CD4-positive, alpha-beta T cell treated with Interleukin-2 at 100 ng/mL for 4 hours (primary cell): ENCODE measurements at regions not wholly inside any gene's neighbourhood (a gene's known extent, or its start where the extent isn't known, plus 50 kb on each side); places are given as distances from the start of the nearest gene placed in this dataset.
"Not testable (repeated sequence)": the region's sequence is repeated elsewhere in the genome, so short reads cannot be mapped to it uniquely, and the experiment has no call there.

Experiments
- DNase-seq: peaks from one replicate; pipeline ENCODE4 v3.0.0-alpha.2; 2020; ENCODE audit warnings: low spot score

DNA sequence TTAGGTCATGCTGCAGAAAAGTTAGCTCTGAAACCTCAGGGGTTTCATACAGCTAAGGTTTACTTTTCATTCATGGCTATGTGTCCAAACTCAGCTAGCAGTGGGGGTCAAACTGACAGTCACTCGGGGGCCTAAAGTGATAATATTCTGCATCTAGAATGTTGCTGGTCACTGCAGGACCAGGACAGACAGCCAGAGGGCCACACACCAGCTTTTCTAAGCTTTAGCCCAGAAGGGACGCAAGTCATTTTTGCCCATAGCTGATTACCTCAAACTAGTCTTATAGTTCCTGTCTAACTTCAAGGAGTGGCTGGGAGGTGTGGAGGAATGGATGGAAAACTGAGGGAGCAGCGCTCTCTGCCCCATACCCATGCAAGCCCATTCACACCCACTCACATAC lies 163.0 kb upstream of the NLRP1 start:
- DNase-seq, result no peak

GRCh38 chr17:5747964-5748363 lies 163.7 kb upstream of the NLRP1 start:
- no peak for DNase-seq

DNA sequence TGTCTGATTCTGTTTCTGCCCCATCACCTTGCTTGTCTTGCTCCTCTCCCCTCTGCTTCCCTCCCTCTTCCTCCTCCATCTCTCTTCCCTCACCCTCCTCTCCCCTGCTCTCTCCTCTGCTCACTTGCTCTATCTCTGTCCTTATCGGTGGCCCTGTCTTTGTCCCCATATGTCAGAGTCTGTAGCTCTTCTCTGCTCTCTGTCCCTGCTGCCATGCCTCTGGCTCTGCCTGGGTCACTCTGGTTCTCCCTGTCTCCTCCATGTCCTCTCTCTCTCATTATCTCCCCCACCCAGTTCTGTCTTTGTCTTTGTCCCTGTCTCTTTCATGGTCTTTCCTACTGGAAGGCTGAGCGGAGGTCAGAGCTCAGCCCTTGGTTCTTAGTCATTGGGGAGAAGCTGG lies 169.1 kb upstream of the NLRP1 start:
- DNase-seq, result no peak

- DNase-seq, result no peak
These were observed 173.1 kb upstream of the NLRP1 start for GRCh38 chr17:5757314-5757907.

GRCh38 chr17:5758651-5759050 lies 174.3 kb upstream of the NLRP1 start:
- DNase-seq, result no peak

- DNase-seq, result no peak
These were observed 175.2 kb upstream of the NLRP1 start for GRCh38 chr17:5759501-5759925.

- DNase-seq, result no peak
These were observed 177.9 kb upstream of the NLRP1 start for GRCh38 chr17:5762191-5762590.

DNA sequence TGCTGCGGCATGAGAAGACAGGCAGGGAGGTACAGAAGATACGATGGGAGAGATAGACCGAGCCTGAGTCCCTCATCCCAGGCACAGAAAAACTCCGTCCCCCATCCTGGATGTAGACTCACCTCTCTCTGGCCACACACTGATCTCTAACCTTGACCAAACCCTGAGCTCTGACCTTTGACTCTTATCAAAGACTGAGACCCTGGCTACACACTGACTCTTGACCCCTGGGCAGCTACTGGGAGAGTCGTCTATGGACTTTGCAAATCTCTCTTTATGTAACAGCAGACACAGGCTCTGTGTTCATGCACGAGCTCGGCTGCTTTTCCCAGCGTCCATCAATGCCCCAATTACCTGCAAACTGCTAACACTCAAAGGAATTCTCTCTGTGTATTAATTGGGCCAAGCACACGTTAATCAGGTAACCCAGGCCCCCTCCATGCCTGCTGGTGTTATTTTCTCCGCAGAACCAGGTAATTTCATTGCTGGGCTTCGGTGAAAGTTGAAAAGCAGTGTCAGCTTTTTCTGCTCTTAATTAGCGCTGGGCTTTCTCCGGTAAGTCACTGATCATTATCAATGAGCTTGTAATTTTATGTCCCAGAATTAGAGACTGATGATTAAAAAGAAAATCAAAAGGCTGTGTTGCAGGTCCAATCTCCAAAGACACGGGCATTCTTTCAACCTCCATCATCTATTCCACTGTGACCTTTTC lies 179.4 kb upstream of the NLRP1 start:
- no peak for DNase-seq

DNA sequence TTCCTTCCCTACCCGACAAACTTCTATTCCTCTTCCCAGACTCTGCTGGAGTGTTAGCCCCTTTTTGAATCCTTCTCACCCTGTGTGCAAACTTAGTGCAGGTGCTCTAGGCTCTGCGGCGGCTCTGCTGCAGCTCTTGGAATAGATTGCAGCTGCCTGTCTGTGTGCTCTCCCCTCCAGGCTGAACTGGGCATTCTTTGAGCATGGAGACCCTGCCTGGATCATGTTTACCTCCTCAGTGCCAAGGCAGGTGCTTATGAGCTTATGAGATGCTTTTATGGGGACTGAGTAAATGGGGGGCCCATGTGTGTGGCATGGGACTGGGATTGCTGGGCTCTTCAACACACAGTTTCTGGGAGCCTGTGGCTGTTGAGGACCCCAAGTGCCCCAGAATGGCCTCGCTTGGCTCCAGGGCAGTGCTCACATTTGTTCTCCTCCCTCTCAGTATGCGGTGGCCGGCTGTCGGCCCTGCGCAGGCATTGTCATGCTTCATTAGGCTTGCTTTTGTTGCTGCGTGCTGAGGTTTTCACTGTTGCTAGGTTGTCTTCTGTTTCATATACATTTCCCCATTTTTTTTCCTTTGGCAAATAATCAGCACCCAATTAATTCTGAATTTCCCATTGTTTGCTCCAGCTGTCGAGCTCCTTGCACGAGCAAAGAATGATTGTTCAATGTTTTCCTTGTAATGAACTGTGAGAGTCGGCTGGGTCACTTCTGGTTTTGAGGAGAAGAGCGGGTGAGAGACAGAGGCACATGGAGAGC lies 185.5 kb upstream of the NLRP1 start:
- DNase-seq, result no peak

- no peak for DNase-seq
These were observed 186.3 kb upstream of the NLRP1 start for GRCh38 chr17:5770441-5771270.

DNA sequence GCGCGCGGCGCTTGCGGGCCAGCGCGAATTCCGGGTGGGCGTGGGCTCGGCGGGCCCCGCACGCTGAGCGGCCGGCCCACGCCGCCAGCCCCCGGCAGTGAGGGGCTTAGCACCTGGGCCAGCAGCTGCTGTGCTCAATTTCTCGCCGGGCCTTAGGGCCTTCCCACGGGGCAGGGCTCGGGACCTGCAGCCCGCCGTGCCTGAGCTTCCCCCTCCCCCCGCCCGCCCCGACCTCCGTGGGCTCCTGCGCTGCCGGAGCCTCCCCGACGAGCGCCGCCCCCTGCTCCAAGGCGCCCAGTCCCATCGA lies 186.9 kb upstream of the NLRP1 start:
- DNase-seq, result not testable (repeated sequence)

DNA sequence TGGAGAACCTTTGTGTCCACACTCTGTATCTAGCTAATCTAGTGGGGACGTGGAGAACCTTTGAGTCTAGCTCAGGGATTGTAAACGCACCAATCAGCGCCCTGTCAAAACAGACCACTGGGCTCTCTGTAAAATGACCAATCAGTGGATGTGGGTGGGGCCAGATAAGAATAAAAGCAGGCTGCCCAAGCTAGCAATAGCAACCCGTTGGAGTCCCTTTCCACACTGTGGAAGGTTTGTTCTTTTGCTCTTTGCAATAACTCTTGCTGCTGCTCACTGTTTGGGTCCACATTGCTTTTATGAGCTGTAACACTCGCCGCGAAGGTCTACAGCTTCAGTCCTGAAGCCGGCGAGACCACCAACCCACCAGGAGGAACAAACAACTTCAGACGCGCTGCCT lies 187.7 kb upstream of the NLRP1 start:
- DNase-seq, result not testable (repeated sequence)

DNA sequence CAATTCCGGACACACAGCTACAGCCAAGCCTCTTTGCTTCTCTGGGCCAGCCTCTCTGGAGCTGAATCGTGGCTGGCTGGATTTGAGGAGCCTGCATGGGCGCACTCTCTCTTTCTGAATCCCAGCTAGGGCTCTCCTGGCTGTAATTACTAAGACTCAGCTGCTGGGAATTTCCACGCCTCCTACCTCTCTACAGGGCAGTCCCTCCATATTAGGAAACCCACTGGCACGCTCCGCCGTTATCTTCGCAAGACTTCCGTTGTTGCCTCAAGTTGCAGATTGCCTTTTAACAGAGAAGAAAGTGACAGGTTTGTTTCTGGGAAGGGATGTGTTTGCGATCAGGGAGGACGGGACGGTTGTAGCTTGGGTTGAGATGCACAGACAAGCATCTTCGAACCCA lies 188.4 kb upstream of the NLRP1 start:
- DNase-seq, result no peak

DNA sequence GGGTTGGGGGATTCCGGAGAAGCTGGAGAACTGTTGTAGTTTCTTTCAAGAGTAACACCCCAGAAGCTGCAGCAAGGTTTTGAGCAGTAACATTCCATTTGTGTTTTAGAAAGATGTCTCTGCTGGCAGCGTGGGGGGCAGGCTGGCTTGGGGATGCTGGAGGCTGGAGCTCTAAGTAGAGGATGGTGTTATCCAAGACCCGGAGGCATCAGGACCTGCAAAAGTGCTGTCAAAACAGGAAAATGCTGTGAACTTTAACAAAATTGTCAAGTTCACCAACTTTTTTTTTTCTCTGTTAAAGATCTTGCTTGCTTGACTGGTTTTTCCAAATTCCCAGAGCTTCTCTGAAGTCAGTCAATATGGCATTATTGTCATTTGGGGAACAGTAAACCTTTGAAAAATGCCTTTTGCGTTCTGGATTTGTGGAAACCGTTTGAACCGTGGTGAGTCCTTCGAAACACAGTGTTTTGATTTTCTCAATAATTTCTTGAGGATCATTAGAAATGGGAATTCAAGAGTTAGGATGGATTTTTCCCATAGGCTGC lies 189.6 kb upstream of the NLRP1 start:
- no peak for DNase-seq

DNA sequence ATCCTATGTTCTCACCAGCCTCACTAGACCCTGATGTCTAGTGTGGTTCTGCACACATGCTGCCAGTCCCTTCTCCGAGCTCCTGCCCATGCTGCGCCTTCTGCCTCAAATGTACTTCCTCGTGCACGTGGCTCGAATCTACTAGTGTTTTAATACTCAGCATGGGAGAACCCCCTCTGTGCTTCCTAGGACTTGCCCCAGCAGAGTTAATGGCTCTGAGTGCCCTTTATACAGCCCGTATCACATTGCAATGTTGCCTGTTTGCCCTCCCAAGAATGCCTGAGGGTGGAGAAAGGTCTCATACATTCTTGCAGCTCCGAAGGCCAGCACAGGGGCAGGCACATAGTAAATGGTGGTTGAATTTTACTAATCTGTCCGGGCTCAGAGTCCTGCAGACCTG lies 190.8 kb upstream of the NLRP1 start:
- DNase-seq, result no peak

DNA sequence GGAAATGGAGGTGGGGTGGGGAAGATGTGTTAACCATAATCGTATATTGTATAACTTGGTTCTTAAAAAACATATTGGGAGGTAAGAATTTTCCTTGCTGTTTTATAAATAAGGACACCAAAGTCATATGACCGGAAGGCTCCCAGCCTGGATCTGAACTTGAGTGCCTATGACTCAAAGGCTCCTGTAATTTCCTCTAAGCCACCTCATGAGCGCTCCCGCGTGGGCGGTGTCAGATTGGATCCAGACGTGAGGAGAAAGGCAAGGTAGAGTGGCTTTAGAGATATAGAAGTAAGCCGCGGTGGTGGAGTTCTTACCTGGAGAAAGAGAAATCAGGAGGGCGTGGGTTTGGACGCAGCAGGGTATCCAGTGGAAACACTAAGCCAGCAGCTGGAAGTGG lies 196.2 kb upstream of the NLRP1 start:
- DNase-seq, result no peak

- no peak for DNase-seq
These were observed 197.1 kb upstream of the NLRP1 start for GRCh38 chr17:5781236-5781927.

DNA sequence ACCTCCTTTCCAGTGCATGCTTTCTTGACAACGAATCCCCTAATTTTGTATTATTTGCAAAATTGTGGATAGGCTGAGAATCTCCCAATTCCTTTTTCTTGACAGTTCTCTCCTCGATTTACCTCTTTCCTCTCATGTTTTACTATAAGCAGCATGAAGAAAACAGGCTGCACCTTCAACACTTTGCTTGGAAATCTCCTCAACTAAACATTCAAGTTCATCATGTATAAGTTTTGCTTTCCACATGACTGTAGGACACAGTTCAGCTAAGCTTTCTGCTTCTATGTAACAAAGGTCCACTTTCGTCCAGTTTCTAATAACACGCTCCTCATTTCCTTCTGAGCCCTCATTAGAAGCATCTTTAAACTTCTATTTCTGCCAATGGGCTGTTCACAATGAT lies 199.0 kb upstream of the NLRP1 start:
- DNase-seq, result no peak

GRCh38 chr17:5783851-5784250 lies 199.5 kb upstream of the NLRP1 start:
- no peak for DNase-seq

DNA sequence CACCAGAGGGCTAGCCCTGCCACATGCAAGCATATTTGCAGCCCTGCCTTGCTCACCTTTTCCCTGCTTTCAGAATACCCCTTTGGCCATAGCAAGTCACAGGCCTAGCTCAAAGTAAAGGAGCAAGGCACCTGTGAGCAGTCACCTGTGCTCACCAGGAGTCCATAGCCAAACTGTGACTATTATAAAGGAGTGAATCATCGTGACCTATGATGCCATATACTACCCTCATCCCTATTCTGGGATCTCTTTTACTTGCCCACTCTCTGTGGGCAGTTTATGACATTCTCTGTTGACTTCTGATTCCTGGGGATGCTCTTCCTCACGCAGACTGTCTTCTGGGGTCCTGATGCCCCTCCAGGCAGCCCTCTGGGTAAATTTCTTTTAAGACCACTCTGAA lies 200.5 kb upstream of the NLRP1 start:
- no peak for DNase-seq

DNA sequence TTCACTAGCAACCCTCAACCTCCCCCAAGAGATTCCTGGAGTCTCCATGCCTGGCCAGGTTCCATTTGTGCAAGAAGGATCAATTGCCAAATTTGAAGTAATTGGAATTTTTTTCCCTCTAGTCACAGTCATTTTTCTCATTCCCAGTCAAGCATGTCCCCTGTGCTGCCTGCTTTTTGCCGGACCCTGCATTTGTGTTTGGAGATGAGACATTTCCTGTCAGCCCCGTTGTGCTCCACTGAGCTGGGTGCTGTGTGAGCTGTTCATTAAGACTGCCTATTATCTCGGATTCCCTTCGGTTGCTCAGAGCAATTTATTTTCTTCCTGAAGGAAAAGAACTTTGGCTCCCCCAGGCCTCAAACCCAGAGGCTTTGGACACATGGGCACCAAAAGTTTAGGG lies 201.0 kb upstream of the NLRP1 start:
- no peak for DNase-seq
